HG02763 (cell line): ENCODE measurements at regions not wholly inside any gene's neighbourhood (a gene's known extent, or its start where the extent isn't known, plus 50 kb on each side); places are given as distances from the start of the nearest gene placed in this dataset.

Experiments
- ATAC-seq: cut with Tn5 transposase; IDR thresholded peaks from one replicate; pipeline ENCODE4 v1.9.1; 2021; ENCODE audit warnings: mild to moderate bottlenecking, moderate library complexity; ENCODE audit not compliant: unreplicated experiment

DNA sequence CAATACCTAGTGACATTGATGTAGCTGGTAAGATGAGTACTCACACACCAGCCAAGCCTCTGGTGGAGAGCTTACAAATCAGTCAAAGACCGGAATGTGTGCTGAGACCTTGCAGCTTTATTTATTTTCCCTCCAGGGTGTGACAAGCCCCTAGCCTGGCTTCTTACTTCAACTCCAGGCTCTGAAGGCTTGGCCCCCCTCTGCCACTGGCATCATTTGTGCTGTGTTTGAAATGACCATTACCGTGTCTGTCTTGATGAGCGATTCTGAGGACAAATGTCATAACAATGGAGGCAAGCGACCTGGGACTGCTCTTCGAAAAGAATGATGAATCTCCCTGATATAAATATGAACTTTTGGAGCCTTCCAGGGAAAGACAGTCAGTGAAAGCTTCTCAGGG lies 749.9 kb upstream of the HS6ST1 start:
- ATAC-seq, result no peak

DNA sequence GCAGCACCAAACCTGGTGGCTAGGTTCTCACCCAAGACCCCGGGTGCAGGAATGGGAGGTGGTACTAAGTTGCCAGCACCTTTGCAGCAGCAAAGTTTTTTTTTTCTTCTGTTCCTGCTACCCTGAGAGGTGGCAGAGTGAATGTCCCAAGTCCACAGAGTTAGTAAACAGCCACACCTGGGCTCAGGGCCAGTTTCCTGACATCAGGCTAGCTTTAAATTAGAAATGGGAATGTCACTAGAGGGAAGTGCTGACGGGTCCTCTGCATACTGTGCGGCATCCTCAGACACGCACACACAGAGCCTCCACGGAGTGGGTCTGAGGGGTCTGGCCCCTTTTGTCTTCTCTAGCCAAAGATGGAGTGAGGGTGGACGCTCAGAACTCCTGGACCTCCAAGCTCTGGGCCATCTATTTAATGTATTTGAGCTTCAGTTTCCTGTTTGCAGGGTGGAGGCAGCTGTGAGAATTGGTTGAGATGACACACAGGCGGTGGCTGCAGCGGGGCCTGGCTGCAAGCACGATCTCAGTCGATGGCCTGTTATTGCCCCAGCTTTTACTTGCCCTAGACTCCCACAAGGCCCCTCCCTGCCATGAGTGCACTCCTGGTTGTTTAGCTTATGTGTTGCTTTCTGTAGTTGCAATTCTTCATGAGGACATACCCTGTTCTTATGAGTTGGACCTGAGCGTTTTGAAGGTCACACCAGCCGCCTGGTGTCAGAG lies 751.4 kb upstream of the HS6ST1 start:
- no peak for ATAC-seq

DNA sequence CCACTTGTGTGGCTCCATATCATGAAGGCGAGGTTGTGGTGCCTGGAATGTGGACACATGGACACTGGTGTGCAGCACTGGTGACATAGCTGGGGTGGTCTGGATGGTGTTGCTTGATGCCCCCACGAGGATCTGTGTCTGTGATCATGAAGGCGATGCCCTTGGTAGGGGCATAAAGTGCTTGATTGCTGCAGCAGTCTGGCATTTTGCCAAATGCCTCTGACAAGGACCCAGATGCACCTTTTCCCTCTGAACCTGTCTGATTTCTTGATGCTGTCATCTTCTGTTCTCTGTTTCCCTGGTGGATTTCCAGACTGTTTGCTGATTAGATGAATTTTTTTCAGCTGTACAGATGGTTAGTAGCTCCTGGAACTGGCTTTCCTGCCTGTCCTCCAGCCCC lies 752.0 kb upstream of the HS6ST1 start:
- ATAC-seq, result no peak

DNA sequence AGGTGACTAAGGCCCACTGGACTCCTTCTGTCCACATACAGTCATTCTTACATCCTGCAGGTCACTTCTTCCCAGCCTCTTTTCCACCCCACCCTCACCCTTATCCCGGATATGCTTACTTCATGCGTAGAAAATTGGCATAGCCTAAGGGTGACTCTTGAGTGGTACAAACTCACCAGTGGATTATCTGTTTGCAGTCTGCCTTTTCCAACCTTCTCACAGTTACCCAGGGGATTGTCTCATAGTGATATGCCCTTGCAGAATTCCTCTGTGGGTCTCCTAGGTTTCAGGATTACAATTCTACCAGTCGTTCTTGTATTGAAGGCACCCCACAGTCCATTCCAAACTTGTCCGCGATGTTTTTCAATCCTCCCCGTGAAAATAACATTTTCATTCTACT lies 752.9 kb upstream of the HS6ST1 start:
- no peak for ATAC-seq

DNA sequence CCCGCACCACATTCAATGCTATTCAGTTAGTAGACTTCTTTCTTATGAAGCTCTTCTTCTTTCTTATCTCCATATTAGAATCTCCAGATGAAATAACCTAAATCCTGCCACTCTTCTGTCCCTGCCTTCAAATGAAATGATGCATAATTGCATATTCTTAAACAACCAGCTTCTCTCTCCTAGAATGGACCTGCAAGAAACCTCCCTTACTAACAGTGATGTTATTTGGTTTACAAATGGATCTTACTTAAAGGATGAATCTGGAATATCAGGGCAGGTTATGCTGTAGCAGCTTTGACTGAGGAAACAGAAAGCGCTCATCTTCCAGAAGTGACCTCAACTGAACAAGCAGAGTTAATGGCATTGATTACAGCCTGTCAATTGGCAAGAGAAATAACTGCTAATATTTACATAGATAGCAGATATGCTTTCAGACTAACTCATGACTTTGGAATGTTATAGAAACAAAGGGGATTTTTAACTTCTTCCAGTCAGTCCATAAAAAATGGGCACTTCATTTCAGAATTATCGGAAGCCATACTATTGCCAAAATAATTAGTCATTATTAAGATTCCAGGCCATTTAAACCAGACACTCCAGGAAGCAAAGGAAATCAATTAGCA lies 755.7 kb upstream of the HS6ST1 start:
- no peak for ATAC-seq

DNA sequence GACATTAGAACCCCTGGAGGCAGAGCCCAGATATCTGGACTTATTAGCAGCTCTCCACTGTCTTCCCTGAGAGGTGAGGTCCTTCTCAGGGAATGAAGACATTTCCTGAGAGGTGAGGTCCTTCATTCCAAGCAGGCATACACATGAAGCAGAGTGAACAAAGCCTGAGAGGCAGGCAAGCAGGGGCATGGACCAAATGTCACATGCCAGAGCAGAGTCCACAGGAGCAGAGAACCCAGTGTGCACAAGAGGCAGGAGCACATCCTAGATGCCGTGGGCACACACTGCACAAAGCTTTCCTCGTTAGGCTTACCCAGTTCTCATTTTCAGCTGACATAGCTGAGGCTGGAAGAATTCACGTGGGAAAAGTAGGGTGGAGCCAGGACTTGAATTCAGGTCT lies 759.9 kb upstream of the HS6ST1 start:
- no peak for ATAC-seq

- ATAC-seq, result no peak
Observed at GRCh38 chr2:129080715-129081476, 762.2 kb upstream of the HS6ST1 start.

DNA sequence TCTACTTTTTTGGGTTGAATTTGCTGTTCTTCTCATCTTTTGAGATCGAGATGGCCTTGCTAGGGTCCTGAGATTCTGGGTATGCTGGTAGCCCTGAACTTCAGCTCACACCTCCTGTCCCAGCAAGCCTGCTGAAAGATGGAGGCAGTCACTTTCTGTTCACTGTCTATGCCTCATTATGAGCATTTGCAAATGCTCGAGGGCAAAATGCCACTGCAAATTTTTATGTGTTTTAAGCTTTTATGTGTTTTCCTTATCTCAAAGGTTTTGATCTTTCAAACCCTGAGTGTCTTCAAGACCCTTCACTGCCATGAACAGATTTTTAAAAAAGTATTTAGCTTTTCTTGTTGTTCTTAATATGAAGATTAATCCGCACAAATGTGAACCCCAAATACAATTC lies 766.7 kb upstream of the HS6ST1 start:
- no peak for ATAC-seq

DNA sequence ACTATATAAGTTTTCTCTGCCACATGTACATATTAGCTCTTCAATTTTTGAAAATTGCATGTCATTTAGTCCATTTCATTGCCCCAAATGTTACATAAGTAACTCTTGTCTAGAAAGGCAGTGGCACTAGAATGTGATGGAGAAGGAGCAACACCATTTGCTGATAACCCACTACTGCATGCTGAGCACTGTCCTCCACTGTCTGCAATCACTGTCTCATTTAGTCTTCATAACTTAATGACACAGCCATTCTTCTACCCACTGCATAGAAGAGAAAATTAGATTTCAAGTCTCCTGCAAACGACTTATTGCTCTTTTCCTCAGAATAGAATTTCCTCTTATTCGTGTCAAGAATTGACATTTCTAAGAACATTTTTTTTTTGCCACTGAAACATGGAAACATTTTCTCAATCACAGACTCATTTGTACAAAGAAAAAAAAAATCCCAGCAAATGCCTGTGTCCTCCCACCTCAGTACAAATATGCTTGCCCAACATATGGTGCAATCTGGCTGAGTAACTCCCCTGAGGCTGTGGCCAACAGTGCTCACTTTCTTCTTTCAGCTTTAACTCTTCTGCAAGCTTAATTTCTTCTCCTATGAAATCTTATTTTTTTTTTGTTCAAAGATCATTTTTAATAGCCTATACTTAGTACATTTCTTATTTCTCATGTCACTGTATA lies 768.6 kb upstream of the HS6ST1 start:
- ATAC-seq, result no peak

GRCh38 chr2:129091620-129092019 lies 773.0 kb upstream of the HS6ST1 start:
- no peak for ATAC-seq

DNA sequence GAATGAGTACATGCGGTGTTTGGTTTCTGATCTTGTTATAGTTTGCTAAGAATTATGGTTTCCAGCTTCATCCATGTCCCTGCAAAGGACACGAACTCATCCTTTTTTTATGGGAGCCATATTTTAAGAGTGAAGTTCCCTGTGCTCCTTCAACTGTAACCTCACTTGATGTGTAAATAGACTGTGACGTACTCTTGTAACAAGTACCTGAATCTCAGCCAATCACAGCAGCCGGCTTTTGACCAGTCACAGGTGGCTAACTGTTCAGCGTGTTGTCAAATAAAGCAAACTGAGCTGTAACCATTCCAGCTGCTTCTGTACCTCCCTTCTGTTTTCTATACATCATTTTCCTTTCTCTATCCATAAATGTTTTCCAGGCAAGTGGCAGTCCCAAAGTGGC lies 774.3 kb upstream of the HS6ST1 start:
- ATAC-seq, result no peak

DNA sequence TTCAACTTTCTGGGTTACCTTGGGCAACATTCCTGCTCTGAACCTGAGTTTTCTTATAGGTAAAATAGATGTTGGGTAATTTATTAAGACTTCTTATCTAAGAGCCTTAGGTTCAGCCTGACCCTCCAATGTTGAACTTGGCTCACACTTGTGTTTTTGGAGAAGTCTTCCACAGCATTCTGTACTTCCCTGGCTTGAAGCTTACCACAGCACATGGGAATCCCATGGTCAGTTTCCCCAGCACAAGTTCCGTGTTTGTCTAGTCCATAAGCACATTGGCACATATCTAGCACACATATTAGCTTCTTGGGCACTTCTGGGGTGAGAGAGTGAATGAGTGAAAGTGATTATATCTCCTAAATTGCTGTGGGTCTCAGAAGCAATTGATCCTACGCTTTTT lies 782.5 kb upstream of the HS6ST1 start:
- ATAC-seq, result no peak

DNA sequence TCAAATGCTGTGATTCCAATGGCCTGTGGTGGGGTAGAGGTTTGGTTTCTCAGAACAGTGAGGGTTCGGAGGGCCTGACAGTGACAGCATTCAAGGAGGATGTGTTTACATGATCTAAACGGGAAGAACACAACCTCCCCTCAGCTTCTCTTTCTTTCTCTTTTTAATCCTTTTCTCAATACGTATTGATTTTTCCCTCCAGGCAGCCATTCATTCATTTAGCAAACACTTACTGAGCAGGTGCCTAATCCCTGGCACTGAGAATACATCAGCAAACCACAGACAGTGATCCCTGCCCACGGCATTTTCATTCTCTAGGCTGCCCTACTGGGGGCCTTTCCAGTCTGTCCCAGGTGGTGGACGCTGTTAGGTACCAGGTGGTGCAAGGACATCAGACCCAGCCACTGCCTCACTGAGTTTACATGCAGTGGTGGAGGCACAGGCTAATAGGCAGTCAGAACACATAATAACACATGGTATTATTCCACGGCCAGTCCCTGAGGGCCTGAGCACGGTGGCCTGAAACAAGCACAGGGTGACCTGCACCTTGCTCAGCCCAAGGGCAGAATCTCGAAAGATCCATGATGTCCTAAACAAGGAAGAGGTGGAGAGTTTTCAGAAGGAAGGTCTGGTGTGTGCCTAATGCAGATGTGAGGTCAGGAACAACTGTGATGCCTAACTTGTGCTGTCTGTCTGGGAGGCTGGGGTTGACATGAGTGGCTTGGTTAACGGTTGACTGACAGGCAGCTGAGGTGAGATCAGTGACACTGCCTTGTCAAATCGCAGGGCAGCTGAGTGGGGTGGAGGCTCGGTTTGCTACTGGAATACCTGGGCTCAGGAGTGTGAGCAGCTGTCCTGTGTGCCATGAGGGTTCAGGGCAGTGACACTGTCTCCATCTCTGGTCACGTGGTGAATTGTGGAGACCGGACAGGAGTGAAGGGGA lies 785.5 kb upstream of the HS6ST1 start:
- ATAC-seq, result no peak

- ATAC-seq, result no peak
Observed at GRCh38 chr2:129112181-129112580, 793.5 kb upstream of the HS6ST1 start.

DNA sequence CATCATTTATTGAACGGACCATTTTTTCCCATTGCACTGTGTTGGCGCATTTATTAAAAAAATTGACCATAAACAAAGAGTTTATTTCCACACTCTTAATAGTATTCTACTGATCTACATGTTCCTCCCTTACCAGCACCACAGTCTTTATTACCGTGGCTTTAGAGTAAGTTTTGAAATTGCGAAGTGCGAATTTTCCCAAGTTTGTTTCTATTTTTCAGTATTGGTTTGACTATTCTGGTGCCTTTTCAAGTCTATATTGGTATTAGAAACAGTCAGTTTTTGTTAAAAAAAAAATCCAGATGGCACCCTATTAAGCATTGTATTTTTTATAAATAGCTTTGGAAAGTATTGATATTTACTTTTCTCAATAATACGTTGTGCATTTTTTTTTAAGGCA lies 795.1 kb upstream of the HS6ST1 start:
- ATAC-seq, result no peak

DNA sequence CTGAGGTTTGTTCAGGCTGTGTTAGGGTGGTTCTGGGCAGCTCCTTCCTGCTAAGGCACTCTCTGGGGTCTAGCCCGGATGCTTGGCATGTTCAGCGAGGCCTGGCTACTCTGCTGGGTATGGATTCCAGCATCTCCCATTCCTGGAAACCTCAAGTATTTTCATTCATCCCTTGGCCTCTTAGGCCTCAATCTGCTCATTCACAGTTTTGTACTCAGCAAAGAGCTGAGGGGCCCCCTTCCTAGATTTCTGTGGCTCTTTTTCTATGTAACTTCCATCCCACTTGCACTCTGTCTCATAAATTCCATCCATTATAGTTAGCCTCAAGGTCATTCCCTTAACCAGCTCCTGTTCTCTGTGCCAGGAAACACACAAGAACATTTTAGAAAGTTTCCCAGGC lies 798.8 kb upstream of the HS6ST1 start:
- no peak for ATAC-seq

DNA sequence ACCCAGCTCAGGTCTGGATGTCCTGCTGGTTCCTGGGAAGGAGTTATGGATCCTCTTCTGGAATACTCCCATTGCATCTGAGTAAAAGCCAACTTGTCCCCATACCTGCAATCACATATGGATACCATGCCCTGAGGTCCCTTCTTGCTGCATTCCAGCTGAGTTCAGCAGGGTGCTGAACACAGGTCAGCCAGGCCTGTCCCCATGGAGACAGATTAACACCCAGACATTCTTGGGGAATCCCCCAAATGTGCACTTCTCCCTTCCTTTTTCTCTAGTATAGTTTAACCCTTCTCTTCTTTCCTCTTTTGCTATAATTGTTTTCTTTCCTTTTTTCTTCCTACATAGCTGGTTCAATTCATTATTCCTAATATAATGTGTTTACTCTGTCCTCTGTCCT lies 799.6 kb upstream of the HS6ST1 start:
- no peak for ATAC-seq

GRCh38 chr2:129129087-129129486 lies 810.4 kb upstream of the HS6ST1 start:
- ATAC-seq, result no peak

- ATAC-seq, result no peak
Observed at GRCh38 chr2:129133692-129134641, 815.3 kb upstream of the HS6ST1 start.
